ENCODE measurements at regions not wholly inside any gene's neighbourhood (a gene's known extent, or its start where the extent isn't known, plus 50 kb on each side); places are given as distances from the start of the nearest gene placed in this dataset.

GRCh38 chr5:91864962-91865361, 481.8 kb upstream of the ARRDC3 start:
- H3K9me3 ChIP-seq (replicated peaks in 1 of 2; ENCODE audit: control insufficient read depth in 2 of 2, insufficient read depth in 1 of 2, low read depth in 1 of 2, low read length in 2 of 2): no peaks in the 10 kb centered on the region
- H3K4me3 ChIP-seq (ENCODE audit: low read length in 2 of 2): no peak overlapping the region
- H3K4me1 ChIP-seq (ENCODE audit: control insufficient read depth in 2 of 2, insufficient read depth in 1 of 2, low read depth in 1 of 2, low read length in 2 of 2): peaks cover 2 to 17% of the 10 kb centered on the region in 2 donors
- no peak overlapping the region for H2AK5ac ChIP-seq (ENCODE audit: low read depth, low read length)
- no peak overlapping the region for H3K23ac ChIP-seq (ENCODE audit: low read depth, low read length, poor library complexity)
- H3K27ac ChIP-seq (replicated peaks; ENCODE audit: low read length): no peak overlapping the region
- peak overlapping the region; percentile 68 for H2AFZ ChIP-seq (ENCODE audit: low read length)
- WGBS, 2 donors (ENCODE audit: extremely low coverage in 2 of 2, insufficient read length in 2 of 2, insufficient replicate concordance in 1 of 2): no CpG with 5 or more reads among the region's 1 CpG
- no peak overlapping the region for H2BK5ac ChIP-seq (ENCODE audit: low read length)
- no peak overlapping the region for H2BK15ac ChIP-seq (ENCODE audit: low read length)
- H3K27me3 ChIP-seq (ENCODE audit: control insufficient read depth in 3 of 3, insufficient read depth in 3 of 3, low read depth in 1 of 3, low read length in 3 of 3): no peaks in the 10 kb centered on the region
- H3K18ac ChIP-seq (ENCODE audit: low read length): no peak overlapping the region
- H4K8ac ChIP-seq (ENCODE audit: low read depth, low read length): no peak overlapping the region
- H2BK120ac ChIP-seq (ENCODE audit: low read depth, low read length): no peak overlapping the region
- no peak overlapping the region for H3K4ac ChIP-seq (ENCODE audit: low read length)
- H3K9ac ChIP-seq (ENCODE audit: low read depth, low read length, poor library complexity): no peak overlapping the region
- no peak overlapping the region for H3K4me2 ChIP-seq (ENCODE audit: insufficient read depth, low read length, poor library complexity, severe bottlenecking)
- no peak overlapping the region for H4K91ac ChIP-seq (ENCODE audit: low read depth, low read length, poor library complexity)
- H2BK12ac ChIP-seq (ENCODE audit: low read length): no peak overlapping the region
- no peak overlapping the region for H3K14ac ChIP-seq (ENCODE audit: low read length)
- DNase-seq (ENCODE audit: low spot score): no peak
- no peaks in the 10 kb centered on the region for H3K79me1 ChIP-seq (ENCODE audit: low read depth, low read length)
- no peaks in the 10 kb centered on the region for H3K36me3 ChIP-seq (replicated peaks in 1 of 2; ENCODE audit: control insufficient read depth in 2 of 2, insufficient read depth in 2 of 2, low read length in 2 of 2)

- Histone ChIP-seq H3K4ac (ENCODE audit: low read length) (no peak overlapping the region), H3K9ac (ENCODE audit: low read depth, low read length, poor library complexity) (no peak overlapping the region), H3K27ac (replicated peaks; ENCODE audit: low read length) (no peak overlapping the region), H3K79me1 (ENCODE audit: low read depth, low read length) (no peaks in the 10 kb centered on the region), H3K14ac (ENCODE audit: low read length) (no peak overlapping the region), H3K4me2 (ENCODE audit: insufficient read depth, low read length, poor library complexity, severe bottlenecking) (no peak overlapping the region), H2AK5ac (ENCODE audit: low read depth, low read length) (no peak overlapping the region), H2BK15ac (ENCODE audit: low read length) (no peak overlapping the region), H3K27me3 (ENCODE audit: control insufficient read depth in 3 of 3, insufficient read depth in 3 of 3, low read depth in 1 of 3, low read length in 3 of 3) (no peaks in the 10 kb centered on the region), H3K23ac (ENCODE audit: low read depth, low read length, poor library complexity) (no peak overlapping the region), H2BK12ac (ENCODE audit: low read length) (no peak overlapping the region), H3K4me1 (ENCODE audit: control insufficient read depth in 2 of 2, insufficient read depth in 1 of 2, low read depth in 1 of 2, low read length in 2 of 2) (peaks cover 2 to 6% of the 10 kb centered on the region in 2 donors), H2BK120ac (ENCODE audit: low read depth, low read length) (no peak overlapping the region), H3K18ac (ENCODE audit: low read length) (no peak overlapping the region), H2AFZ (ENCODE audit: low read length) (no peak overlapping the region), H3K36me3 (replicated peaks in 1 of 2; ENCODE audit: control insufficient read depth in 2 of 2, insufficient read depth in 2 of 2, low read length in 2 of 2) (no peaks in the 10 kb centered on the region), H2BK5ac (ENCODE audit: low read length) (no peak overlapping the region), H3K9me3 (replicated peaks in 1 of 2; ENCODE audit: control insufficient read depth in 2 of 2, insufficient read depth in 1 of 2, low read depth in 1 of 2, low read length in 2 of 2) (no peaks in the 10 kb centered on the region), H3K4me3 (ENCODE audit: low read length in 2 of 2) (no peak overlapping the region), H4K91ac (ENCODE audit: low read depth, low read length, poor library complexity) (no peak overlapping the region), H4K8ac (ENCODE audit: low read depth, low read length) (no peak overlapping the region)
- DNase-seq (ENCODE audit: low spot score): no peak
- no CpG with 5 or more reads among the region's 2 CpGs for WGBS, 2 donors (ENCODE audit: extremely low coverage in 2 of 2, insufficient read length in 2 of 2, insufficient replicate concordance in 1 of 2)
These were observed 468.6 kb upstream of the ARRDC3 start for GRCh38 chr5:91851670-91852069.

GRCh38 chr5:91850031-91850430, 466.9 kb upstream of the ARRDC3 start:
- no peak overlapping the region for H4K91ac ChIP-seq (ENCODE audit: low read depth, low read length, poor library complexity)
- H3K4me2 ChIP-seq (ENCODE audit: insufficient read depth, low read length, poor library complexity, severe bottlenecking): no peak overlapping the region
- H3K27ac ChIP-seq (replicated peaks; ENCODE audit: low read length): no peak overlapping the region
- H2AFZ ChIP-seq (ENCODE audit: low read length): peak overlapping the region; percentile 62
- H2BK120ac ChIP-seq (ENCODE audit: low read depth, low read length): no peak overlapping the region
- H3K36me3 ChIP-seq (replicated peaks in 1 of 2; ENCODE audit: control insufficient read depth in 2 of 2, insufficient read depth in 2 of 2, low read length in 2 of 2): no peaks in the 10 kb centered on the region
- no peaks in the 10 kb centered on the region for H3K79me1 ChIP-seq (ENCODE audit: low read depth, low read length)
- H3K18ac ChIP-seq (ENCODE audit: low read length): no peak overlapping the region
- H3K4me1 ChIP-seq (ENCODE audit: control insufficient read depth in 2 of 2, insufficient read depth in 1 of 2, low read depth in 1 of 2, low read length in 2 of 2): peaks cover 2 to 6% of the 10 kb centered on the region in 2 donors
- no peak overlapping the region for H3K4ac ChIP-seq (ENCODE audit: low read length)
- no peak overlapping the region for H3K9ac ChIP-seq (ENCODE audit: low read depth, low read length, poor library complexity)
- no peak overlapping the region for H2AK5ac ChIP-seq (ENCODE audit: low read depth, low read length)
- no CpG with 5 or more reads among the region's 2 CpGs for WGBS, 2 donors (ENCODE audit: extremely low coverage in 2 of 2, insufficient read length in 2 of 2, insufficient replicate concordance in 1 of 2)
- H3K14ac ChIP-seq (ENCODE audit: low read length): no peak overlapping the region
- H3K4me3 ChIP-seq (ENCODE audit: low read length in 2 of 2): no peak overlapping the region
- H2BK12ac ChIP-seq (ENCODE audit: low read length): no peak overlapping the region
- no peak overlapping the region for H4K8ac ChIP-seq (ENCODE audit: low read depth, low read length)
- no peak for DNase-seq (ENCODE audit: low spot score)
- H2BK15ac ChIP-seq (ENCODE audit: low read length): no peak overlapping the region
- H3K23ac ChIP-seq (ENCODE audit: low read depth, low read length, poor library complexity): no peak overlapping the region
- no peak overlapping the region for H2BK5ac ChIP-seq (ENCODE audit: low read length)
- no peaks in the 10 kb centered on the region for H3K9me3 ChIP-seq (replicated peaks in 1 of 2; ENCODE audit: control insufficient read depth in 2 of 2, insufficient read depth in 1 of 2, low read depth in 1 of 2, low read length in 2 of 2)
- H3K27me3 ChIP-seq (ENCODE audit: control insufficient read depth in 3 of 3, insufficient read depth in 3 of 3, low read depth in 1 of 3, low read length in 3 of 3): no peaks in the 10 kb centered on the region

- H2BK15ac ChIP-seq (ENCODE audit: low read length): no peak overlapping the region
- H3K14ac ChIP-seq (ENCODE audit: low read length): no peak overlapping the region
- no peak overlapping the region for H3K4ac ChIP-seq (ENCODE audit: low read length)
- H3K9me3 ChIP-seq (replicated peaks in 1 of 2; ENCODE audit: control insufficient read depth in 2 of 2, insufficient read depth in 1 of 2, low read depth in 1 of 2, low read length in 2 of 2): peaks cover 0 to under 1% of the 10 kb centered on the region in 2 donors
- no peak overlapping the region for H2BK120ac ChIP-seq (ENCODE audit: low read depth, low read length)
- H2BK12ac ChIP-seq (ENCODE audit: low read length): no peak overlapping the region
- H4K8ac ChIP-seq (ENCODE audit: low read depth, low read length): no peak overlapping the region
- H3K27ac ChIP-seq (replicated peaks; ENCODE audit: low read length): no peak overlapping the region
- H2AFZ ChIP-seq (ENCODE audit: low read length): peak overlapping the region; percentile 62
- no peak overlapping the region for H3K18ac ChIP-seq (ENCODE audit: low read length)
- no peaks in the 10 kb centered on the region for H3K27me3 ChIP-seq (ENCODE audit: control insufficient read depth in 3 of 3, insufficient read depth in 3 of 3, low read depth in 1 of 3, low read length in 3 of 3)
- WGBS, 2 donors (ENCODE audit: extremely low coverage in 2 of 2, insufficient read length in 2 of 2, insufficient replicate concordance in 1 of 2): no CpG with 5 or more reads among the region's 3 CpGs
- H3K4me3 ChIP-seq (ENCODE audit: low read length in 2 of 2): no peak overlapping the region
- H2BK5ac ChIP-seq (ENCODE audit: low read length): no peak overlapping the region
- peaks cover 2 to 6% of the 10 kb centered on the region in 2 donors for H3K4me1 ChIP-seq (ENCODE audit: control insufficient read depth in 2 of 2, insufficient read depth in 1 of 2, low read depth in 1 of 2, low read length in 2 of 2)
- H4K91ac ChIP-seq (ENCODE audit: low read depth, low read length, poor library complexity): no peak overlapping the region
- no peak for DNase-seq (ENCODE audit: low spot score)
- no peak overlapping the region for H3K9ac ChIP-seq (ENCODE audit: low read depth, low read length, poor library complexity)
- H3K36me3 ChIP-seq (replicated peaks in 1 of 2; ENCODE audit: control insufficient read depth in 2 of 2, insufficient read depth in 2 of 2, low read length in 2 of 2): no peaks in the 10 kb centered on the region
- no peaks in the 10 kb centered on the region for H3K79me1 ChIP-seq (ENCODE audit: low read depth, low read length)
- H3K4me2 ChIP-seq (ENCODE audit: insufficient read depth, low read length, poor library complexity, severe bottlenecking): no peak overlapping the region
- no peak overlapping the region for H3K23ac ChIP-seq (ENCODE audit: low read depth, low read length, poor library complexity)
- H2AK5ac ChIP-seq (ENCODE audit: low read depth, low read length): no peak overlapping the region
These were observed 466.0 kb upstream of the ARRDC3 start for GRCh38 chr5:91849069-91849468.

All from neuronal stem cell (in vitro differentiated cells).